SK-N-SH (cell line): ENCODE measurements at regions not wholly inside any gene's neighbourhood (a gene's known extent, or its start where the extent isn't known, plus 50 kb on each side); places are given as distances from the start of the nearest gene placed in this dataset.

Experiments
- CTCF ChIP-seq: fragments of 200-600 bp; sonication (generic); IDR thresholded peaks from 2 replicates; pipeline ENCODE4 v1.6.1; 2017; ENCODE audit warnings: antibody characterized with exemption, mild to moderate bottlenecking, moderate library complexity
- EP300 ChIP-seq, 2 experiments: IDR thresholded peaks; 2 replicates each; pipeline versions ENCODE4 v1.4.0 to v1.6.1; 2012; ENCODE audit warnings: borderline replicate concordance in 1 of 2, low read depth in 1 of 2, low read length in 1 of 2
- EZH2phosphoT487 ChIP-seq: fragments of 200-600 bp; sonication (generic); IDR thresholded peaks from 2 replicates; pipeline ENCODE4 v1.6.1; 2017; ENCODE audit warnings: low read depth, mixed run types, mild to moderate bottlenecking, antibody characterized with exemption, moderate library complexity, borderline replicate concordance
- MAX ChIP-seq: IDR thresholded peaks from 2 replicates; pipeline ENCODE4 v1.4.0; 2012; ENCODE audit warnings: low read depth
- MXI1 ChIP-seq: IDR thresholded peaks from 2 replicates; pipeline ENCODE4 v1.6.1; 2012; ENCODE audit warnings: mild to moderate bottlenecking, low read depth, low read length, improper control_type of control experiment
- NFIC ChIP-seq: IDR thresholded peaks from 2 replicates; pipeline ENCODE4 v1.4.0; 2012; ENCODE audit warnings: borderline replicate concordance
- RAD21 ChIP-seq: IDR thresholded peaks from 2 replicates; pipeline ENCODE4 v1.6.1; 2012; ENCODE audit warnings: mild to moderate bottlenecking, low read length
- REST ChIP-seq: IDR thresholded peaks from 2 replicates; pipeline ENCODE4 v1.6.1; 2012; ENCODE audit warnings: mild to moderate bottlenecking, low read depth, low read length, moderate library complexity
- SMC3 ChIP-seq: IDR thresholded peaks from 2 replicates; pipeline ENCODE4 v1.6.1; 2012; ENCODE audit warnings: low read depth, low read length, improper control_type of control experiment
- TAF1 ChIP-seq: IDR thresholded peaks from 2 replicates; pipeline ENCODE4 v1.6.1; 2012; ENCODE audit warnings: low read depth, mild to moderate bottlenecking, low read length, moderate library complexity, borderline replicate concordance

GRCh38 chr5:88393716-88394535 lies 125.3 kb upstream of the TMEM161B start:
- TF ChIP-seq CTCF (no peak), MAX (no peak), MXI1 (no peak), TAF1 (no peak), EP300 (IDR thresholded peaks at IDR 0.05; ENCODE audit: borderline replicate concordance in 1 of 2, low read depth in 1 of 2, low read length in 1 of 2) (no peak), REST (no peak), NFIC (no peak), RAD21 (no peak), SMC3 (no peak), EZH2phosphoT487 (no peak)
